ENCODE measurements at regions not wholly inside any gene's neighbourhood (a gene's known extent, or its start where the extent isn't known, plus 50 kb on each side); places are given as distances from the start of the nearest gene placed in this dataset.

- no peak for TF ChIP-seq ETS1 (conservative IDR thresholded peaks at IDR 0.05; ENCODE audit: control insufficient read depth, low read depth, low read length)
- no peak for TF ChIP-seq USF1 (CRISPR knock-in tag; IDR thresholded peaks at IDR 0.05)
- TF ChIP-seq TBL1XR1 (IDR thresholded peaks at IDR 0.05; ENCODE audit: low read length in 2 of 2), result no peak
- no peak for TF ChIP-seq CBFB (CRISPR knock-in tag; IDR thresholded peaks at IDR 0.05)
- no peak for TF ChIP-seq ZNF75A (CRISPR knock-in tag; IDR thresholded peaks at IDR 0.05)
- TF ChIP-seq ATF4 (CRISPR knock-in tag; IDR thresholded peaks at IDR 0.05), result no peak
- no peak for TF ChIP-seq NKRF (IDR thresholded peaks at IDR 0.05; ENCODE audit: borderline replicate concordance)
- no peak for TF ChIP-seq U2AF2 (optimal IDR thresholded peaks at IDR 0.05; ENCODE audit: low read depth, low read length)
Observed at GRCh38 chr13:102962430-102962829, 103.8 kb downstream of the SLC10A2 start (continued).

All from K562 (cell line).